Brain pericyte (primary cell): ENCODE measurements at regions not wholly inside any gene's neighbourhood (a gene's known extent, or its start where the extent isn't known, plus 50 kb on each side); places are given as distances from the start of the nearest gene placed in this dataset.
"Not testable (repeated sequence)": the region's sequence is repeated elsewhere in the genome, so short reads cannot be mapped to it uniquely, and the experiment has no call there.

Experiments
- DNase-seq: peaks from one replicate; pipeline ENCODE4 v3.0.0-alpha.2; 2012; ENCODE audit warnings: low read depth, low spot score

- DNase-seq: no peak
Measured at GRCh38 chr2:67091681-67092080, 305.5 kb upstream of the ETAA1 start.

- DNase-seq: no peak
Measured at GRCh38 chr2:67095121-67095520, 302.0 kb upstream of the ETAA1 start.

GRCh38 chr2:67096886-67097285 is 300.2 kb upstream of the ETAA1 start:
- no peak for DNase-seq

GRCh38 chr2:67103157-67103556 is 294.0 kb upstream of the ETAA1 start:
- DNase-seq: no peak

GRCh38 chr2:67108231-67108630 is 288.9 kb upstream of the ETAA1 start:
- DNase-seq: no peak

- DNase-seq: no peak
Measured at GRCh38 chr2:67124531-67124930, 272.6 kb upstream of the ETAA1 start.

GRCh38 chr2:67130531-67131256 is 266.4 kb upstream of the ETAA1 start:
- no peak for DNase-seq

- no peak for DNase-seq
Measured at GRCh38 chr2:67131257-67131609, 265.9 kb upstream of the ETAA1 start.

- not testable (repeated sequence) for DNase-seq
Measured at GRCh38 chr2:67132441-67132940, 264.6 kb upstream of the ETAA1 start.

- DNase-seq: no peak
Measured at GRCh38 chr2:67135208-67135607, 261.9 kb upstream of the ETAA1 start.

- no peak for DNase-seq
Measured at GRCh38 chr2:67137699-67138098, 259.4 kb upstream of the ETAA1 start.

GRCh38 chr2:67142071-67142470 is 255.1 kb upstream of the ETAA1 start:
- DNase-seq: no peak

- DNase-seq: no peak
Measured at GRCh38 chr2:67142741-67143140, 254.4 kb upstream of the ETAA1 start.

- DNase-seq: no peak
Measured at GRCh38 chr2:67145851-67146250, 251.3 kb upstream of the ETAA1 start.

- DNase-seq: no peak
Measured at GRCh38 chr2:67156796-67157195, 240.3 kb upstream of the ETAA1 start.

GRCh38 chr2:67158718-67159117 is 238.4 kb upstream of the ETAA1 start:
- no peak for DNase-seq

GRCh38 chr2:67159929-67160328 is 237.2 kb upstream of the ETAA1 start:
- DNase-seq: no peak

GRCh38 chr2:67164771-67165522 is 232.2 kb upstream of the ETAA1 start:
- no peak for DNase-seq

- no peak for DNase-seq
Measured at GRCh38 chr2:67165523-67165990, 231.6 kb upstream of the ETAA1 start.

GRCh38 chr2:67166511-67166910 is 230.6 kb upstream of the ETAA1 start:
- DNase-seq: not testable (repeated sequence)

GRCh38 chr2:67169417-67170140 is 227.6 kb upstream of the ETAA1 start:
- DNase-seq: no peak

GRCh38 chr2:67179526-67179925 is 217.6 kb upstream of the ETAA1 start:
- no peak for DNase-seq
